B cell (primary cell): ENCODE measurements at regions not wholly inside any gene's neighbourhood (a gene's known extent, or its start where the extent isn't known, plus 50 kb on each side); places are given as distances from the start of the nearest gene placed in this dataset.

Experiments
- EZH2 ChIP-seq: IDR thresholded peaks from 2 replicates; pipeline ENCODE4 v1.6.1; 2012; ENCODE audit warnings: borderline replicate concordance, low read depth, mild to moderate bottlenecking, moderate library complexity, low read length; ENCODE audit not compliant: insufficient read depth, poor library complexity, severe bottlenecking
- TF ChIP-seq, protein P1 (sequence below): fragments of 200-600 bp; IDR thresholded peaks from one replicate; pipeline ENCODE4 v1.8.0; 2022; ENCODE audit warnings: antibody characterized with exemption, mild to moderate bottlenecking

DNA sequence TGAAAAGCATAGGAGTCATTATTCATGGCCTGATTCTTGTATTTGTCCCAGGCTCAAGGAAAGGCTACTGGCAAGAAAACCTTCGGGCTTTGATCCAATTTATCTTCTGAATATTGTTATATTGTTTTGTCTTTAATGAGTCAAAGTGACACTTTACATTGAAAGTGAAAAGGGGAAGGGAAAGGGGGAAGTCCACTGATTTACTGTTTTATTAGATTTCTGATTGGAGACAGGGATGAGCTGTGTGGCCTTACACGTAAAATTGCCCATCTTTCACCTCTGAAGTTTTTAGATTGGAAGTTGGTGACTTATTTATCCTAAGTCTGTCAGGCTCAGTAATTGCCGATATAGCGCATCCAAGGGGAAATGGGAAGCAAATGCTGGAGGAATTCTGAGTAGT, 843.8 kb upstream of the LRRTM1 start:
- TF ChIP-seq EZH2: no peak
- TF ChIP-seq, protein P1, sequence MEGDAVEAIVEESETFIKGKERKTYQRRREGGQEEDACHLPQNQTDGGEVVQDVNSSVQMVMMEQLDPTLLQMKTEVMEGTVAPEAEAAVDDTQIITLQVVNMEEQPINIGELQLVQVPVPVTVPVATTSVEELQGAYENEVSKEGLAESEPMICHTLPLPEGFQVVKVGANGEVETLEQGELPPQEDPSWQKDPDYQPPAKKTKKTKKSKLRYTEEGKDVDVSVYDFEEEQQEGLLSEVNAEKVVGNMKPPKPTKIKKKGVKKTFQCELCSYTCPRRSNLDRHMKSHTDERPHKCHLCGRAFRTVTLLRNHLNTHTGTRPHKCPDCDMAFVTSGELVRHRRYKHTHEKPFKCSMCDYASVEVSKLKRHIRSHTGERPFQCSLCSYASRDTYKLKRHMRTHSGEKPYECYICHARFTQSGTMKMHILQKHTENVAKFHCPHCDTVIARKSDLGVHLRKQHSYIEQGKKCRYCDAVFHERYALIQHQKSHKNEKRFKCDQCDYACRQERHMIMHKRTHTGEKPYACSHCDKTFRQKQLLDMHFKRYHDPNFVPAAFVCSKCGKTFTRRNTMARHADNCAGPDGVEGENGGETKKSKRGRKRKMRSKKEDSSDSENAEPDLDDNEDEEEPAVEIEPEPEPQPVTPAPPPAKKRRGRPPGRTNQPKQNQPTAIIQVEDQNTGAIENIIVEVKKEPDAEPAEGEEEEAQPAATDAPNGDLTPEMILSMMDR: no peak
